ENCODE measurements at regions not wholly inside any gene's neighbourhood (a gene's known extent, or its start where the extent isn't known, plus 50 kb on each side); places are given as distances from the start of the nearest gene placed in this dataset.

GRCh38 chr16:11408216-11408615, 63.0 kb downstream of the RMI2 start:
- TF ChIP-seq CTCF (conservative IDR thresholded peaks at IDR 0.05; ENCODE audit: low read depth, low read length) (no peak), EZH2 (IDR thresholded peaks at IDR 0.05; ENCODE audit: borderline replicate concordance, low read depth, low read length, poor library complexity, severe bottlenecking) (no peak)

All from A673 (cell line).